KMS-11 (cell line): ENCODE measurements at regions not wholly inside any gene's neighbourhood (a gene's known extent, or its start where the extent isn't known, plus 50 kb on each side); places are given as distances from the start of the nearest gene placed in this dataset.

ENCODE experiments used
- H2AFZ ChIP-seq: fragments of 200-600 bp; sonication (generic); 2 replicates; pipeline ENCODE4 v1.6.1; 2016; ENCODE audit warnings: antibody characterized with exemption, mixed run types, low read depth
- H3K27ac ChIP-seq: fragments of 200-600 bp; sonication (generic); 2 replicates; pipeline ENCODE4 v1.6.1; 2016; ENCODE audit warnings: mild to moderate bottlenecking, mixed run types
- H3K27me3 ChIP-seq: fragments of 200-600 bp; sonication (generic); 2 replicates; pipeline ENCODE4 v1.6.1; 2017; ENCODE audit warnings: mild to moderate bottlenecking, low read depth, mixed run types, moderate library complexity; ENCODE audit not compliant: insufficient read depth
- H3K36me3 ChIP-seq: fragments of 200-600 bp; sonication (generic); 2 replicates; pipeline ENCODE4 v1.6.1; 2017; ENCODE audit warnings: mild to moderate bottlenecking, mixed run types; ENCODE audit not compliant: insufficient read depth
- H3K4me1 ChIP-seq: fragments of 200-600 bp; sonication (generic); 2 replicates; pipeline ENCODE4 v1.6.1; 2016; ENCODE audit warnings: mild to moderate bottlenecking, low read depth, mixed run types; ENCODE audit not compliant: poor library complexity, severe bottlenecking
- H3K4me2 ChIP-seq: fragments of 200-600 bp; sonication (generic); 2 replicates; pipeline ENCODE4 v1.7.0; 2016; ENCODE audit warnings: mild to moderate bottlenecking, mixed run types
- H3K4me3 ChIP-seq: fragments of 200-600 bp; sonication (generic); IDR thresholded peaks from 2 replicates; pipeline ENCODE4 v1.6.1; 2017; ENCODE audit warnings: low read depth, low read length, mixed read lengths; ENCODE audit not compliant: insufficient read depth
- H3K79me2 ChIP-seq: fragments of 200-600 bp; sonication (generic); 2 replicates; pipeline ENCODE4 v1.6.1; 2016; ENCODE audit warnings: low read depth, mixed run types; ENCODE audit not compliant: insufficient read depth
- H3K9ac ChIP-seq: fragments of 200-600 bp; sonication (generic); 2 replicates; pipeline ENCODE4 v1.6.1; 2016; ENCODE audit warnings: mild to moderate bottlenecking, mixed run types
- H4K20me1 ChIP-seq: fragments of 200-600 bp; sonication (generic); 2 replicates; pipeline ENCODE4 v1.6.1; 2016; ENCODE audit warnings: mild to moderate bottlenecking, mixed run types; ENCODE audit not compliant: insufficient read depth
- TF ChIP-seq, protein P1 (sequence below): fragments of 200-600 bp; sonication (generic); conservative IDR thresholded peaks from 2 replicates; pipeline ENCODE4 v1.6.1; 2017; ENCODE audit warnings: low read depth, mild to moderate bottlenecking, antibody characterized with exemption, low read length, moderate library complexity, mixed read lengths

DNA sequence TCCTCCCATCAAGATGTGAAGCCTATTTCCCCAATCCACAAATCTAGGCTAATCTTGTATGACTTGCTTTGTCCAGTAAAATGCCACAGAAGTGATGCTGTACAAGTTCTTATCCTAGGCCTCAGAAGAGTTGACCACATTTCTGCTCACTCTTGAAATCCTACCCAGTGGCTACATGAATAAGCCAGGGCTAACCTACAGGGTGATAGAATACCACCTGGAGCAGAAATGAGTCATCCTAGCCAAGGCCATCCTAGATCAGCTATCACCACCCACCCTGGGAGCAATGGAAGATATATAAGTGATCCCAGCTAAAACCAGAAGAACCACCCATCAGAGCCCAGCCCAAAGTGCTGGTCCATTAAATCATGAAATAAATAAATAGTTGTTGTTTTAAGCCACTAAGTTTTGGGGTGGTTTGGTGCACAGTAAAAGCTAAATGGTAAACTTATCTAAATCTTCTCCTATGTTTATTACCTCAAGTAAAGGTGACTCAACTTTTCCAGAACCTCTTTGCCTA lies 105.1 kb downstream of the RPS29 start:
- TF ChIP-seq, protein P1, sequence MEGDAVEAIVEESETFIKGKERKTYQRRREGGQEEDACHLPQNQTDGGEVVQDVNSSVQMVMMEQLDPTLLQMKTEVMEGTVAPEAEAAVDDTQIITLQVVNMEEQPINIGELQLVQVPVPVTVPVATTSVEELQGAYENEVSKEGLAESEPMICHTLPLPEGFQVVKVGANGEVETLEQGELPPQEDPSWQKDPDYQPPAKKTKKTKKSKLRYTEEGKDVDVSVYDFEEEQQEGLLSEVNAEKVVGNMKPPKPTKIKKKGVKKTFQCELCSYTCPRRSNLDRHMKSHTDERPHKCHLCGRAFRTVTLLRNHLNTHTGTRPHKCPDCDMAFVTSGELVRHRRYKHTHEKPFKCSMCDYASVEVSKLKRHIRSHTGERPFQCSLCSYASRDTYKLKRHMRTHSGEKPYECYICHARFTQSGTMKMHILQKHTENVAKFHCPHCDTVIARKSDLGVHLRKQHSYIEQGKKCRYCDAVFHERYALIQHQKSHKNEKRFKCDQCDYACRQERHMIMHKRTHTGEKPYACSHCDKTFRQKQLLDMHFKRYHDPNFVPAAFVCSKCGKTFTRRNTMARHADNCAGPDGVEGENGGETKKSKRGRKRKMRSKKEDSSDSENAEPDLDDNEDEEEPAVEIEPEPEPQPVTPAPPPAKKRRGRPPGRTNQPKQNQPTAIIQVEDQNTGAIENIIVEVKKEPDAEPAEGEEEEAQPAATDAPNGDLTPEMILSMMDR = no peak
- H3K9ac ChIP-seq = no peak overlapping the region
- peaks cover 30% of the 10 kb centered on the region for H3K4me1 ChIP-seq
- H3K27me3 ChIP-seq = no peaks in the 10 kb centered on the region
- H3K79me2 ChIP-seq = no peaks in the 10 kb centered on the region
- no peak overlapping the region for H3K4me3 ChIP-seq
- H4K20me1 ChIP-seq = no peaks in the 10 kb centered on the region
- no peak overlapping the region for H2AFZ ChIP-seq
- no peaks in the 10 kb centered on the region for H3K36me3 ChIP-seq
- no peak overlapping the region for H3K27ac ChIP-seq
- no peak overlapping the region for H3K4me2 ChIP-seq

DNA sequence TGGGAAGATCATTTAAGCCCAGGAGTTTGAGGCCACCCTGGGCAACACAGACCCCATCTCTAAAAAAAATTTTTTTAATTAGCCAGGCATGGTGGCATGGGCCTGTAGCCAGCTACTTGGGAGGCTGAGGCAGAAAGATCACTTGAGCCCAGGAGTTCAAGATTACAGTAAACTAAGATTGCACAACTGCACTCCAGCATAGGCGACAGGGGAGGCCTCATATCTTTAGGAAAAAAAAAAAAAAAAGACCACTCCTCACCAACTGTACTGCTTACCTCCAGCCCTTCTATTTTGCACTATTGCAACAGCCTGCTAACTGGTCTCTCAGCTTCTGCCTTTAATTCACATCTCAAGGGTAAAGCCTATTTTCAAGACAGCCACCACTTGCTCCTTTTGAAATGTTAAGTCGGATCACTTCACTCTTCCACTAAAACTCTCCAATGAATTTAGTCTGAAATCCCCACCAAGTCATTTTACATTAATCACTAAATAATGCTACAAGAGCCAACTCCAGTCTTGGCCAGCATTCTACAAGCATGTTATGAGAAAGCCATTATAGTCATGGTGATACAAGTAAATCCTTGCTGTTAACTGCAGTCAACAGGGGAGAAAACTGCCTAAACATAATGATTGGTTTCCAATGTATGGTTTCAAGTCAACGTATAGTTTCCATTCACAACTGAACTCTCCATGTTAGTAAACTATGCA lies 106.0 kb downstream of the RPS29 start:
- Histone ChIP-seq H3K27ac (no peak overlapping the region), H2AFZ (no peak overlapping the region), H3K4me1 (peaks cover 30% of the 10 kb centered on the region), H3K79me2 (no peaks in the 10 kb centered on the region), H3K9ac (no peak overlapping the region), H3K4me2 (no peak overlapping the region), H4K20me1 (no peaks in the 10 kb centered on the region), H3K36me3 (no peaks in the 10 kb centered on the region), H3K4me3 (no peak overlapping the region), H3K27me3 (no peaks in the 10 kb centered on the region)
- TF ChIP-seq, protein P1 = no peak

DNA sequence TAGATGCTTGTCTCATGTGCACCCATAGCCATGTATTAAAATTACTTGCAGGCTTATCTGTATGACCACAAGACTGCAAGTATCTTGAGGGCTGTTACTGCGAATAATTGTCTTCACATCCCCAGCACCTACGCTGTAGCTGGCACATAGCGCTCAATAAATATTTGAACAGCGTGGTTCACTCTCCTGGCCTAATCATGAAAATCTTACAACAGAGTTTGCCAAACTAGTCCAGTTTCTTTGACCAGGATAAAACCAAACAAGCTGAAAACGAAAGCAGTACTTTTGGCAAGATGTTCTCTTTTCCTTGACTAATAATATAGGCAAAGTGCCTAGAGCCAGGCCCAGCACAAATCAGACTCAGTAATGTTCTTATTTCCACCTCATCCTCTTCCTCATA lies 106.7 kb downstream of the RPS29 start:
- TF ChIP-seq, protein P1 = no peak
- no peaks in the 10 kb centered on the region for H3K27me3 ChIP-seq
- no peaks in the 10 kb centered on the region for H3K79me2 ChIP-seq
- H4K20me1 ChIP-seq = no peaks in the 10 kb centered on the region
- H3K36me3 ChIP-seq = no peaks in the 10 kb centered on the region
- H3K27ac ChIP-seq = no peak overlapping the region
- no peak overlapping the region for H3K4me3 ChIP-seq
- no peak overlapping the region for H2AFZ ChIP-seq
- H3K9ac ChIP-seq = no peak overlapping the region
- peaks cover 24% of the 10 kb centered on the region for H3K4me1 ChIP-seq
- H3K4me2 ChIP-seq = no peak overlapping the region

DNA sequence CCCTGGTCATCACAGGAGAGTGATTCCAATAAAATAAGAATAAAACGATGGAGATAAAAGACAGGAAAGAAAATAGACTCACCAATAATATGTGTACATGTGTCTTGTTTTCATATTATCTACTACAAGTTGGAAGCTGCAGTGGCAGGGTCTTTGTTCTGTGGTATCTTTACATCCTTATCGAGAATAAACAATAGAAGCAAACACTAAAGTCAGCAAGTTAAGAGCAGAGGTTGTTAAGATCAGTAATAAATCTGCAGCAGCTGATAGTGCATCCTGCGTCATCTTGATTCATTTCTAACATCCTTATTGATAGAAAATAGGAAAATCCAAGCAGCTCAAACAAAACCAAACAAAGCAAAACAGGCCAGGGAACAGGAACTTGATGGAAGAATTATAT lies 107.4 kb downstream of the RPS29 start:
- Histone ChIP-seq H3K36me3 (no peaks in the 10 kb centered on the region), H3K9ac (no peak overlapping the region), H3K4me3 (no peak overlapping the region), H3K27me3 (no peaks in the 10 kb centered on the region), H3K4me1 (peaks cover 18% of the 10 kb centered on the region), H3K79me2 (no peaks in the 10 kb centered on the region), H2AFZ (no peak overlapping the region), H4K20me1 (no peaks in the 10 kb centered on the region), H3K4me2 (no peak overlapping the region), H3K27ac (no peak overlapping the region)
- TF ChIP-seq, protein P1 = no peak
